GM18907 (cell line): ENCODE measurements at regions not wholly inside any gene's neighbourhood (a gene's known extent, or its start where the extent isn't known, plus 50 kb on each side); places are given as distances from the start of the nearest gene placed in this dataset.
"Not testable (repeated sequence)": the region's sequence is repeated elsewhere in the genome, so short reads cannot be mapped to it uniquely, and the experiment has no call there.

Source experiments
- ATAC-seq: cut with Tn5 transposase; IDR thresholded peaks from one replicate; pipeline ENCODE4 v1.9.1; 2021; ENCODE audit warnings: mild to moderate bottlenecking, moderate library complexity; ENCODE audit not compliant: unreplicated experiment

DNA sequence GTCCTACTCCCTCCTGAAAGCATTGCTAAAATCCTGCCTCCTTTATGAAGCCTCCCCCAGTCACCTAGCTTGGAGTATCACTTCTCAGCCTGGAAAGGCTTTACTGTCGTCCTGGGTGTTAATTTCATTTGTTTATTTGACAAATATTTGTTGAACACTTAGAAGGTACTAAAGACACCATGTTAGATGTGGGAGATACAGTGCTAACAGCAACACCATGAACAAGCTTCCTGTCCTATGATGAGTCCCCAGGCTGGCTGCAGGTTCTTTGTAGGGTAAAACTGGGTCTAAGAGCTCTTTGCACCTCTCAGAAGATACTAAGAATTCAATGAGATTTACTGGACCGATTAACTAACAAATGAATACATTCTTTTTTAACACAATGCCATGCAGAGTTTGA lies 109.2 kb upstream of the TMEM170B start:
- ATAC-seq, result peak; percentile 39

DNA sequence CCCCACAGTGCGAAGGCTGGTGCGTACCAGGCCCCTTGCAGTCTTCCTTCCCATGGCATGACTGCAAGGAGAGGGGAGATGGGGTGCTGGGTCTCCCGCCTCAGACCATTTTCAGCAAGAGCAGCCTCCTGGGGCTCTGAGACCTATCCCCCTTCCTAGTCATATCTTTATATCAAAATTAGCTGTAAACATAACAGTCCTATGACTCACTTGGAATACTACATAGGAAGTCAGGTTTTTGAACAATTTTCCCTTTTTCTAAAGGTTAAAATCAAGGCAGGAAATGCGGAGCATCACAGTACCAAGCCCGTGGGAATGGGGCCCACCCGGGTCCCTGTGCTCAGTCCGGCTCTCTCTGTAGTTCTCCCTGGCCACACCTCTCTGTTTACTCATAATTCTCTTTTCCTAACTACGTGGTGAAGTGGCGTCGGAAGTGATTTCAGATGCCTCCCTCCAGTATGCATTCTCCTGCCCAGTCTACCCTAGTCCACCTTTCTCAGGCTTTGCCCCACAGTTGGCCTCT lies 109.8 kb upstream of the TMEM170B start:
- no peak for ATAC-seq

DNA sequence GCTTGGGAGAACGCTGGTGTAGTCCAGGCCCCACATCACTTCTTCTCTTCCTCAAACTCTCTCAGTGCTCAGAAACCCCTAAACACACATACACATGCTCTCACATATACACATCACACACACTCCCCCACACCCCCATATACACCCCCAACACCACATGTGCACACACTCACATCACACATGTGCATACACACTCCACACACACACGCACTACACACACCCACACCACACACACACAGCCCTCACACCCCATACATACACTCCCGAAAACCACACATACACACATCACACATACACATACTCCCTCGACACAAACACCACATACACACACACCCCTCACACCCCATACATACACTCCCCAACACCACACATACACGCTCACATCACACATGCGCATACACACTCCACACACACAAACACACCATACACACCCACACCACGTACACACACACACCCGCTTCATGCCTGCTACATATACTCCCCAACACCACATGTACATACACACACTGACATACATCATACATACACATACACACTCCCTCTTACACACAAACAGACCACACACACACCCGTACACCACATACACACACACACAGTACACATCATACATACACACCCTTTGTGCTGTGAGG lies 110.3 kb upstream of the TMEM170B start:
- ATAC-seq, result no peak

GRCh38 chr6:11426571-11426970 lies 111.0 kb upstream of the TMEM170B start:
- no peak for ATAC-seq

GRCh38 chr6:11425876-11426275 lies 111.7 kb upstream of the TMEM170B start:
- ATAC-seq, result no peak

DNA sequence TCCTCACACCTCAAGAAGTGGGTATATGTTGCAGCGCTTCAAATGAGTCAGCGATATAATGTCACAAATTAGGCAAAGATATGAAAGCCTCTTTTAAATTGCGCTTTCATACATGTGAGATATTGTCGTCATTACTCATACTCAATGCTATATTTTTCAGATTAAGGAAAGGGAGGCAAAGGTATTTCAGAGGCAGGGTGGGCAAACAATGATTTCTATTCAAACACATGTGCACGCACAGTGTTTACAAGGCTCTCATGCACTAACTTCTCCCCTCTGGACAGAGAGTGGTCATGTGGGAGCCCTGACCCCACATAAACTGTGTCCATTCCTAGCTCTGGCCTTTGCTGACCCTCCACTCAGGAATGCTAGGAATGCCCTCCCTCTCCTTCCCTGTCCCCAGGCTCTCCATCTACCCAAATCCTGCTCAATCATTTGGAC lies 112.1 kb upstream of the TMEM170B start:
- no peak for ATAC-seq

DNA sequence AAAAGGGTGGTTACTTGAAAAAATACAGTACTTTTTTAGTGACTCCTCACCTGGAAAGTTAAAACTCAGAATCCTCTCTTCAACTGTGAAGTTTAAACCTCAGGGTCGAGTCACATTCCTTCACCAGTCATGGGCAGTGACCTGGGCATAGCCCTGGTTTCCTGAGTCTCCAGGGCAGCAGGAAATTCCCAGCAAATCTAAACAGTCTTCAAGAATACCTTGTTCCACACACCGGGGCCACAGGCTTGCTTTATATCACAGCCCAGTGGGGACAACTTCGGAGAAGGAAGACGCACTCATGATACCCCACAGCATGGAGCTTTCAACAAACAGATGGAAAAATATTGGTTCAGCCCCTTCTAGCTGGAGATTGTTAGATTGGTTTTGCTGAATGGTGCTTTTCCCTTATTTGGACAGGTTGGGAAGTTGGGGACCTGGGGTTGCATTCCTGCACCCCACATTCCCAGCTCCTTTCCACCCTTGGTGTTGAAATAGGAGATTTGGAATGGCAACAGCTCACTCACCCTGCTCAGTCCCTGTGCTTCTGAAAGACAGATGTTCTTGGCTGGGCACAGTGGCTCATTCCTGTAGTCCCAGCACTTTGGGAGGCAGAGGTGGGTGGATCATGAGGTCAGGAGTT lies 113.0 kb upstream of the TMEM170B start:
- ATAC-seq, result no peak

DNA sequence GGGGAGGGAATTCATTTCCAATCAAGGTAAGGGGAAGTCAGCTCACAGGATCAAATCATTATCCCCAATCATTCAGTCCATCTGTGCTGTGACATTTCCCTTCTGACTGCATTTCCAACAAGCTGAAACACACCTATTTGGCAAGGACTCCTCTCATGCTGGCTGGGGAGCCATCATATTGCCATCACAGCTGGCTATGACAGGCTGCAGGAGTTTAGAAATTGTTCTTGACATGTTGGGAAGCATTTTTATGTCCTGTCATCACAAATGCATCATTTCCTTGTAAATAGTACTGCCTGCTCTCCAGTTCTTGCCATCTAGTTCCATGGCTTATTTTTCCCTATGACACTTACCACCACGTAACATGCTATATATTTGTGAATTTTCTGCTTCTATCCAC lies 113.9 kb upstream of the TMEM170B start:
- ATAC-seq, result no peak

GRCh38 chr6:11423072-11423471 lies 114.5 kb upstream of the TMEM170B start:
- ATAC-seq, result no peak

DNA sequence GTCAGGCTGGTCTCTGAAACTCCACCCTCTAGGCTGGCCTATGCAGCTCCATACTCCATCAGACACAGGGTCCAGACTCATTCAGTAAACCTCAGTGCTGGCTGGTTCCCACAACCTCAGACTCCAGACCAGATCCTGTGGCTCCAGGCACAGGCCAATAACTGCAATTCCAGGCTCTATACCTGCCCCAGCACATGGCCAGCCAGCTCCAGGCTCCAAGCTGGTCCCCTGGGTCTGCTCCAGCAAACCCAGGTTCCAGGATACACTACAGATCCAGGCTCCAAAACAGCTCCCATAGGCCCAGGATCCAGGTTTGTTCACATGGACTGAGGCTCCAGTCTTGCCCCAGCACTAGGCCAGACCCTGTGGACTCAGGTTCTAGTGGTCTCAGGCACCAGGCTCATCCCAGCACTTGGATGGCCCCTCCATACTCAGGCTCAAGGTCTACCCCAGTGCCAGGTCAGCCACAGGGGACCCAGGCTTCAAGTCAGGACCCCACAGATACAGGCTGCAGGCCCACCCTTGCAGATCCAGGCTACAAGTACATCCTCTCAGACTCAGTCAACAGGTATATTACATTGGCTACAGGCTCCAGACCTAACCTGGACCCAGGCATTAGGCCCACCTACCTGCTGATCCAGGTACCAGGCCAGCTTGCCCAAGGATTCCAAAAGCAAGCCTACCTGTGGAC lies 117.6 kb upstream of the TMEM170B start:
- ATAC-seq, result no peak

DNA sequence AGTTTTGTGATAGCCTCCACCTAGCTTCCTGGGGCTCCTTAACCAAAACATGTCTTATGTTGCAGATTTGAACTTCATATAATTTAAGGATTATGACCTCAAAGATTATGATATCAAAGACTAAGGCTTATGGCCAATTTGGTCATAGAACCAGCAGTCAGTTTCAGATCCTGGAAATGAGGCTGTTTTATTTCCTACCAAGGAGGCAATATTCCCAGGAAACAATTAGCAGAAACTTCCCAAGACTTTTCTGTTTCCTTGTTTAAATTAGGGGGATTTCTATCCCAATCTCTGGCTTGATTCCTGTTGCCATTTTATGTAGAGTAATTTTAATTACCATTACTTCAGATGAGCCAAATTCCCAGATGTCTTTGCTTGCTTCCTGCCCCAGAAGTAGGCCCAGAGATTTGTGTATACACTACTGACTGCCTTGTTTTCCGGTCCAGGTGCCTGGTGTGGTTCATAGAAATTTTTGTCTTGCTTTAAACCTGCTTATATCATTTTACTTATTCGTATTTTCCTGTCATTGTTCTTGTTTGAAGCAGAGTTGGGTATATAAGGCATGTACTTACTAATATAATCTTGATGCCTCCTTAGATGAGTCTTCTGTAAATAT lies 119.2 kb upstream of the TMEM170B start:
- ATAC-seq, result no peak

DNA sequence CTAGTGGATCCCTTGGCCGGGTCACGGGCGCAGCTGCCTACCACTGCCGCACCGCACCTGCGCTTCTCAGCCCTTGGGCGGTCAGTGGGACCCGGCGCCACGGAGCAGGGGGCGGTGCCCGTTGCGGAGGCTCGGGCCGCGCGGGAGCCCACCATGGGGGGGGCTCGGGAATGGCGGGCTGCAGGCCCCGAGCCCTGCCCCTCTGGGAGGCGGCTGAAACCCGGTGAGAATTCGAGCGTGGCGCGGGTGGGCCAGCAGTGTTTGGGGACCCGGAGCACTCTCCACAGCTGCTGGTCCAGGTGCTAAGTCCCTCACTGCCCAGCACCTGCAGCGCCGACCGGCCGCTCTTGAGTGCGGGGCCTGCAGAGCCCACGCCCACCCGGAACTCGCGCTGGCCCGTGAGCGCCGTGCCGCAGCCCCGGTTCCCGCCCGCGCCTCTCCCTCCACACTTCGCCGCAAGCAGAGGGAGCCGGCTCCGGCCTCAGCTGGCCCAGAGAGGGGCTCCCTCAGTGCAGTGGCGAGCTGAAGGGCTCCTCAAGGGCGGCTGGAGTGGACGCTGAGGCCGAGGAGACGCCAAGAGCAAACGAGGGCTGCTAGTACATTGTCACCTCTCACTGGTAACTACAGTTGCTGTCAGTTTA lies 120.5 kb upstream of the TMEM170B start:
- no peak for ATAC-seq

GRCh38 chr6:11416099-11416935 lies 121.2 kb upstream of the TMEM170B start:
- ATAC-seq, result not testable (repeated sequence)

DNA sequence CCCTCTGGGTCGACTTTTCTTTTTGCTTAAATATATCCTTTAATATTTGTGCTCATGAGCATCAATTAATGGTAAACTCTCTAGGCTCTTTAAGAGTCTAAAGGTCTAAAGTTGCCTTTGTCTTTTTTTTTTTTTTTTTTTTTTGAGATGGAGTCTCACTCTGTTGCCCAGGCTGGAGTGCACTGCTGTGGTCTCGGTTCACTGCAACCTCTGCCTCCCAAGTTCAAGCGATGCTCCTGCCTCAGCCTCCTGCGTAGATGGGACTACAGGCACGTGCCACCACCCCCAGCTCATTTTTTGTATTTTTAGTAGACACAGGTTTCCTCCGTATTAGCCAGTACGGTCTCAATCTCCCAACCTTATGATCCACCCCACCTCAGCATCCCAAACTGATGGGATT lies 122.0 kb upstream of the TMEM170B start:
- ATAC-seq, result no peak

DNA sequence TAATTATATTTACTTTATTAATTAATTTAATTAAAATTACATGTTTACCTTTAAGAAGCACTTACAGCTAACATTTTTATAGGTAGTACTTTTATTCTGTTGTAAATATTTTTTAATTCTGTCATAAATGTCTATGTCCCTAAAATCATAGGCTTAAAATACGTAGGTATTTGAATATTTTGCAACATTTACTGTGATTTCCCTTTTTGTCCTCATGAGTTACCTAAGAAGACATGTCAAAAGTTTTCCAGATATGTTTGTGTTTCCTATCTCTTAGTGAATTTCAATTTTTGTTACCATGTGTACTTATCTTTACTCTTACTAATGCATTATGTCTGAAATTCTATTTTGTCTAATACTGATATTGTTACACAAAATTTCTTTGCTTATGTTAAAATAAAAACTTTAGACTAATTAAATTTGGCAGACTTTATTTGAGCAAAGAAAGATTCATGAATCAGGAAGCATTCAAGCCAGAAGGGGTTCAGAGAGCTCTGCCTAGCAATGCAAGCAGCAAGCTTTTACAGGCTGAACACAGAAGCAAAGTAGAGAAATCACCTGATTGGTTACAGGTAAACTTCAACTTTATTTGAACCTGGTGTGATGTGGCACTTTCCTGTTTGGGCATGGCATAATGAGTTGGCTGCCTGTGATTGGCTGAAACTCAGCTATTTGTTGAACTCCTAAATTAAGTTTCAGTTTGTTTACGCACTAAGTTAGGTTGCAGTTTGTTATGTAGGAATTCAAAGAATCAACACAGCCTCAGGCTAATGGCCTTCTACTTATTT lies 123.2 kb upstream of the TMEM170B start:
- ATAC-seq, result no peak

- no peak for ATAC-seq
Observed at GRCh38 chr6:11413728-11414127, 123.8 kb upstream of the TMEM170B start.

- ATAC-seq, result no peak
Observed at GRCh38 chr6:11413117-11413687, 124.3 kb upstream of the TMEM170B start.

- ATAC-seq, result no peak
Observed at GRCh38 chr6:11412616-11413015, 124.9 kb upstream of the TMEM170B start.

GRCh38 chr6:11412011-11412424 lies 125.5 kb upstream of the TMEM170B start:
- ATAC-seq, result no peak
